Gastroesophageal sphincter (tissue), 3 donors: ENCODE measurements at regions not wholly inside any gene's neighbourhood (a gene's known extent, or its start where the extent isn't known, plus 50 kb on each side); places are given as distances from the start of the nearest gene placed in this dataset.

Experiments used
- CTCF ChIP-seq, 4 experiments: fragments of 200-600 bp in 2 of 4; fragments of 450-650 bp in 2 of 4; sonication (generic) in 1 of 4; IDR thresholded peaks; one replicate each; pipeline ENCODE4 v1.5.1; 2017 to 2019; ENCODE audit warnings: antibody characterized with exemption in 4 of 4, mild to moderate bottlenecking in 2 of 4, moderate library complexity in 2 of 4
- POLR2A ChIP-seq, 2 donors: fragments of 450-650 bp; IDR thresholded peaks; one replicate each; pipeline ENCODE4 v1.6.1; 2017; ENCODE audit warnings: antibody characterized with exemption in 2 of 2, mild to moderate bottlenecking in 2 of 2, moderate library complexity in 1 of 2
- POLR2AphosphoS5 ChIP-seq: sonication (generic); formaldehyde crosslinking; IDR thresholded peaks from one replicate; pipeline ENCODE4 v1.6.1; 2017; ENCODE audit warnings: antibody characterized with exemption

- TF ChIP-seq POLR2A (IDR thresholded peaks at IDR 0.05) = no peak
- TF ChIP-seq CTCF (IDR thresholded peaks at IDR 0.05) = no peak
- TF ChIP-seq POLR2AphosphoS5 = no peak
Observed at GRCh38 chr17:17425591-17425990, 51.2 kb upstream of the MED9 start.
